ENCODE measurements at regions not wholly inside any gene's neighbourhood (a gene's known extent, or its start where the extent isn't known, plus 50 kb on each side); places are given as distances from the start of the nearest gene placed in this dataset.

DNA sequence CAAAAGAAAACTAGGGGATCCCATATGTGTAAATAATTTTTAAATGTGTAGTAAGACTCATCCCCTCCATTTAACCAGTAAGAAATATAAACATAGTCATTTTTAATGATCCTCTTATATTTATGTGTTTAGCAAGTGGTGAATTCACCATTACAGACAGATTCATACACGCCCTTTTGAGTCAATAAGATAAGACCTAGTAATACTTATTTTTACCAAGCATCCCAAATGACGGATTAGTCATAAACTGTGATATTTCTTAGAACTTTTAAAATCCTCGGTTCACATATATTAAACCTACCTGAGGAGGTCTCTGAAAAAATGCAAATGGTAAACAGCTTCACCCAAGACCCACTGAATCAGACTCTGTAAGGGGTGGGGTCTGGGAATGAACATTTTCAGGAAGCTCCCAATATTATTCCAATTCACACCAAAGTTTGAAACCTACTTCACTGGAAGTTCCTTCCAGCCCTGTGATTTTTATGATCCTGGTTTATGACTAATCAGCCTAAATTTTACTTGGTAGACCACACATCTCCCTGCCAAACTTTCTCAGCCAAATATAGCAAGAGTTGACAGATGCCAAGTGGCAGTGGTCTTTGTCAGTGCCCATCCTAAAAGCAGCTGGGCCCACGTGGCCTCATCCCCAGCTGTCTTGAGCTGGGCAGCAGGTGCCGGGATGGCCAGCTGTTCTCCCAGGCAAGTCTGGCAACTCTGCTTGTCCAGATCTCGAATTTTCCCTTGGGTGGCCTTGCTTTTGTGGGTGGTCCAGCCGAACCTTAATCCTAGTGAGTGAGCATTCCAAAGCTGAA is 559.0 kb upstream of the RGMB start:
- Histone ChIP-seq H3K27me3 (replicated peaks in 1 of 4; ENCODE audit: control extremely low read depth in 1 of 4, control insufficient read depth in 3 of 4, insufficient read depth in 4 of 4, low read length in 3 of 4) (no peaks in the 10 kb centered on the region), H3K27ac (ENCODE audit: low read length in 2 of 2) (no peak overlapping the region), H3K4me3 (ENCODE audit: control extremely low read depth in 1 of 5, extremely low read depth in 1 of 5, insufficient read depth in 1 of 5, low read depth in 2 of 5, low read length in 4 of 5) (no peak overlapping the region), H3K9me3 (ENCODE audit: control extremely low read depth in 1 of 3, control insufficient read depth in 2 of 3, insufficient read depth in 1 of 3, low read length in 2 of 3) (no peaks in the 10 kb centered on the region), H2AFZ (ENCODE audit: insufficient read depth, low read depth, low read length, poor library complexity, severe bottlenecking) (no peak overlapping the region), H4K20me1 (ENCODE audit: control insufficient read depth, insufficient read depth, low read length, poor library complexity, severe bottlenecking) (no peaks in the 10 kb centered on the region), H3K4me1 (ENCODE audit: control insufficient read depth in 2 of 2, insufficient read depth in 2 of 2, low read length in 2 of 2) (no peaks in the 10 kb centered on the region), H3K36me3 (replicated peaks in 1 of 2; ENCODE audit: control extremely low read depth in 1 of 2, control insufficient read depth in 1 of 2, extremely low read depth in 1 of 2, insufficient read depth in 2 of 2, low read length in 1 of 2) (no peaks in the 10 kb centered on the region), H3K4me2 (replicated peaks; ENCODE audit: low read depth, low read length, poor library complexity, severe bottlenecking) (no peak overlapping the region), H3K79me2 (ENCODE audit: control insufficient read depth, insufficient read depth, low read length) (no peaks in the 10 kb centered on the region), H3K9ac (ENCODE audit: low read length) (no peak overlapping the region)
- 64% methylated on average over 4 of the region's 7 CpGs for WGBS (ENCODE audit: insufficient coverage)
- DNase-seq = no peak
- intact Hi-C loops (cut with micrococcal nuclease) = no loop called here
- TF ChIP-seq EZH2 (IDR thresholded peaks at IDR 0.05; ENCODE audit: borderline replicate concordance, insufficient read depth, low read depth, low read length, poor library complexity, severe bottlenecking) = no peak
- TF ChIP-seq, protein P1, sequence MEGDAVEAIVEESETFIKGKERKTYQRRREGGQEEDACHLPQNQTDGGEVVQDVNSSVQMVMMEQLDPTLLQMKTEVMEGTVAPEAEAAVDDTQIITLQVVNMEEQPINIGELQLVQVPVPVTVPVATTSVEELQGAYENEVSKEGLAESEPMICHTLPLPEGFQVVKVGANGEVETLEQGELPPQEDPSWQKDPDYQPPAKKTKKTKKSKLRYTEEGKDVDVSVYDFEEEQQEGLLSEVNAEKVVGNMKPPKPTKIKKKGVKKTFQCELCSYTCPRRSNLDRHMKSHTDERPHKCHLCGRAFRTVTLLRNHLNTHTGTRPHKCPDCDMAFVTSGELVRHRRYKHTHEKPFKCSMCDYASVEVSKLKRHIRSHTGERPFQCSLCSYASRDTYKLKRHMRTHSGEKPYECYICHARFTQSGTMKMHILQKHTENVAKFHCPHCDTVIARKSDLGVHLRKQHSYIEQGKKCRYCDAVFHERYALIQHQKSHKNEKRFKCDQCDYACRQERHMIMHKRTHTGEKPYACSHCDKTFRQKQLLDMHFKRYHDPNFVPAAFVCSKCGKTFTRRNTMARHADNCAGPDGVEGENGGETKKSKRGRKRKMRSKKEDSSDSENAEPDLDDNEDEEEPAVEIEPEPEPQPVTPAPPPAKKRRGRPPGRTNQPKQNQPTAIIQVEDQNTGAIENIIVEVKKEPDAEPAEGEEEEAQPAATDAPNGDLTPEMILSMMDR (IDR thresholded peaks at IDR 0.05) = no peak
- no peak overlapping the region for H3K27ac Mint-ChIP-seq
- no peaks in the 10 kb centered on the region for H3K27me3 Mint-ChIP-seq
- ChIA-PET POLR2A (no interaction called here), CTCF (no interaction called here)
- no peaks in the 10 kb centered on the region for H3K9me3 Mint-ChIP-seq (ENCODE audit: insufficient read depth)
- ATAC-seq (ENCODE audit: low read depth) = no peak
- no peak overlapping the region for H3K4me3 Mint-ChIP-seq
- no peaks in the 10 kb centered on the region for H3K4me1 Mint-ChIP-seq

DNA sequence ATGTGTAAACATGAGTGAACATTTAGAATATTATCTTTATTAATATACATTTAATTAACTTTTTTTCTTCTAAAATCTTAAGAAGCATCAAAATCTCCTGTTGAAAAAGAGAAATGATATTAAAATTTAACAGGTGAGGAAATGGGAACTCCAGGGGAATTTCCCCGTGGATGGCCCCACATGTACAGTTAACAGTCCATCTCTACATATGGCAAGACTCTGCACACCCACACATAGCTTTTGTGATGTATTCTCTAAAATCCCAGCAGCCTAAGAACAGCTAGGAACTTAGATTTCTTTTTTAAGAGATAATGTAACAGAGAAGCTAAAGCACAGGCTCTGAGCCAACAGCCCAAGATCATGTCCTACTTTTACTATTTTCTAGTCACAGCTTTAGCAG is 556.3 kb upstream of the RGMB start:
- Mint-ChIP-seq H3K27ac (no peak overlapping the region), H3K9me3 (ENCODE audit: insufficient read depth) (no peaks in the 10 kb centered on the region), H3K4me1 (no peaks in the 10 kb centered on the region), H3K27me3 (no peaks in the 10 kb centered on the region), H3K4me3 (no peak overlapping the region)
- H3K36me3 ChIP-seq (replicated peaks in 1 of 2; ENCODE audit: control extremely low read depth in 1 of 2, control insufficient read depth in 1 of 2, extremely low read depth in 1 of 2, insufficient read depth in 2 of 2, low read length in 1 of 2) = no peaks in the 10 kb centered on the region
- ATAC-seq (ENCODE audit: low read depth) = no peak
- no peak for DNase-seq
- H3K9me3 ChIP-seq (ENCODE audit: control extremely low read depth in 1 of 3, control insufficient read depth in 2 of 3, insufficient read depth in 1 of 3, low read length in 2 of 3) = no peaks in the 10 kb centered on the region
- no peak overlapping the region for H2AFZ ChIP-seq (ENCODE audit: insufficient read depth, low read depth, low read length, poor library complexity, severe bottlenecking)
- ChIA-PET CTCF (no interaction called here), POLR2A (no interaction called here)
- no peaks in the 10 kb centered on the region for H3K79me2 ChIP-seq (ENCODE audit: control insufficient read depth, insufficient read depth, low read length)
- H3K4me2 ChIP-seq (replicated peaks; ENCODE audit: low read depth, low read length, poor library complexity, severe bottlenecking) = no peak overlapping the region
- no peak overlapping the region for H3K27ac ChIP-seq (ENCODE audit: low read length in 2 of 2)
- H3K4me3 ChIP-seq (ENCODE audit: control extremely low read depth in 1 of 5, extremely low read depth in 1 of 5, insufficient read depth in 1 of 5, low read depth in 2 of 5, low read length in 4 of 5) = no peak overlapping the region
- H3K9ac ChIP-seq (ENCODE audit: low read length) = no peak overlapping the region
- H3K27me3 ChIP-seq (replicated peaks in 1 of 4; ENCODE audit: control extremely low read depth in 1 of 4, control insufficient read depth in 3 of 4, insufficient read depth in 4 of 4, low read length in 3 of 4) = no peaks in the 10 kb centered on the region
- no peaks in the 10 kb centered on the region for H4K20me1 ChIP-seq (ENCODE audit: control insufficient read depth, insufficient read depth, low read length, poor library complexity, severe bottlenecking)
- WGBS (ENCODE audit: insufficient coverage) = 80% methylated on average over 1 of the region's 1 CpG
- no peaks in the 10 kb centered on the region for H3K4me1 ChIP-seq (ENCODE audit: control insufficient read depth in 2 of 2, insufficient read depth in 2 of 2, low read length in 2 of 2)
- intact Hi-C loops (cut with micrococcal nuclease) = no loop called here
- TF ChIP-seq, protein P1 (IDR thresholded peaks at IDR 0.05) = no peak
- TF ChIP-seq EZH2 (IDR thresholded peaks at IDR 0.05; ENCODE audit: borderline replicate concordance, insufficient read depth, low read depth, low read length, poor library complexity, severe bottlenecking) = no peak
